ENCODE measurements at regions not wholly inside any gene's neighbourhood (a gene's known extent, or its start where the extent isn't known, plus 50 kb on each side); places are given as distances from the start of the nearest gene placed in this dataset.
A peak's percentile ranks its signal among the peaks of the same experiment; 100 is the strongest.

DNA sequence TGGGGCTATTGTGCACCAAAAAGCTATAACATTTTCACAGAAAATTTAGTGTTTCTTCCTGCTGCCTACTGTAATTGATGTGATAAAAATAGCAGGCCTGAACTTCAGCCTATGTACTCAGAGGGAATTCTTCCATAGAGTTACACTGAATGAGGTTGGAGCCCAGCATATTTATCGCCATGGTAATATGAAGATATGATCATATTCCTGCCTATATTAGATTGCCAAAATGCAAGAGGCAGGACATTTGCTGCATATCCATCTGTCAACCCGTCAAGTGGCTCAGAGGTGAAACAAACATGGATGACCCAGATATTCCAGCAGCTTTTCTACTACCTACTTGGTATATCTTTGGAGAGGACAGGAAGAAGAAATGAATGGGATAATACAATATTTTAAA is 1150.6 kb downstream of the TBL1XR1 start:
- Histone ChIP-seq H3K9ac (ENCODE audit: low read length) (no peak overlapping the region), H3K79me2 (ENCODE audit: insufficient read depth, low read length) (no peaks in the 10 kb centered on the region), H3K4me1 (ENCODE audit: insufficient read depth, low read length) (no peaks in the 10 kb centered on the region), H3K36me3 (ENCODE audit: insufficient read depth, low read length) (no peaks in the 10 kb centered on the region), H3K9me3 (ENCODE audit: insufficient read depth, low read depth, low read length) (no peaks in the 10 kb centered on the region), H2AFZ (ENCODE audit: low read depth, low read length) (no peak overlapping the region), H3K27ac (ENCODE audit: low read depth, low read length) (no peak overlapping the region), H3K4me3 (ENCODE audit: insufficient read depth, low read depth, low read length) (no peak overlapping the region), H4K20me1 (ENCODE audit: insufficient read depth, low read length) (no peaks in the 10 kb centered on the region), H3K27me3 (ENCODE audit: insufficient read depth, low read length) (no peaks in the 10 kb centered on the region), H3K4me2 (ENCODE audit: low read length) (no peak overlapping the region)
- no peak overlapping the region for H3K27ac Mint-ChIP-seq (ENCODE audit: unreplicated experiment)
- H3K4me1 Mint-ChIP-seq (ENCODE audit: low read depth, unreplicated experiment): peaks cover 5% of the 10 kb centered on the region
- no peak overlapping the region for H3K4me3 Mint-ChIP-seq (ENCODE audit: unreplicated experiment)
- no peaks in the 10 kb centered on the region for H3K36me3 Mint-ChIP-seq (ENCODE audit: low read depth, unreplicated experiment)
- DNase-seq (ENCODE audit: low read depth) (no peak), FAIRE-seq (no peak)
- TF ChIP-seq EZH2 (IDR thresholded peaks at IDR 0.05; ENCODE audit: insufficient read depth, low read length): no peak
- TF ChIP-seq, protein P1, sequence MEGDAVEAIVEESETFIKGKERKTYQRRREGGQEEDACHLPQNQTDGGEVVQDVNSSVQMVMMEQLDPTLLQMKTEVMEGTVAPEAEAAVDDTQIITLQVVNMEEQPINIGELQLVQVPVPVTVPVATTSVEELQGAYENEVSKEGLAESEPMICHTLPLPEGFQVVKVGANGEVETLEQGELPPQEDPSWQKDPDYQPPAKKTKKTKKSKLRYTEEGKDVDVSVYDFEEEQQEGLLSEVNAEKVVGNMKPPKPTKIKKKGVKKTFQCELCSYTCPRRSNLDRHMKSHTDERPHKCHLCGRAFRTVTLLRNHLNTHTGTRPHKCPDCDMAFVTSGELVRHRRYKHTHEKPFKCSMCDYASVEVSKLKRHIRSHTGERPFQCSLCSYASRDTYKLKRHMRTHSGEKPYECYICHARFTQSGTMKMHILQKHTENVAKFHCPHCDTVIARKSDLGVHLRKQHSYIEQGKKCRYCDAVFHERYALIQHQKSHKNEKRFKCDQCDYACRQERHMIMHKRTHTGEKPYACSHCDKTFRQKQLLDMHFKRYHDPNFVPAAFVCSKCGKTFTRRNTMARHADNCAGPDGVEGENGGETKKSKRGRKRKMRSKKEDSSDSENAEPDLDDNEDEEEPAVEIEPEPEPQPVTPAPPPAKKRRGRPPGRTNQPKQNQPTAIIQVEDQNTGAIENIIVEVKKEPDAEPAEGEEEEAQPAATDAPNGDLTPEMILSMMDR (IDR thresholded peaks at IDR 0.05; ENCODE audit: insufficient read depth, low read depth, low read length): no peak
- H3K9me3 Mint-ChIP-seq (ENCODE audit: unreplicated experiment): no peaks in the 10 kb centered on the region
- no peaks in the 10 kb centered on the region for H3K27me3 Mint-ChIP-seq (ENCODE audit: low read depth, unreplicated experiment)

DNA sequence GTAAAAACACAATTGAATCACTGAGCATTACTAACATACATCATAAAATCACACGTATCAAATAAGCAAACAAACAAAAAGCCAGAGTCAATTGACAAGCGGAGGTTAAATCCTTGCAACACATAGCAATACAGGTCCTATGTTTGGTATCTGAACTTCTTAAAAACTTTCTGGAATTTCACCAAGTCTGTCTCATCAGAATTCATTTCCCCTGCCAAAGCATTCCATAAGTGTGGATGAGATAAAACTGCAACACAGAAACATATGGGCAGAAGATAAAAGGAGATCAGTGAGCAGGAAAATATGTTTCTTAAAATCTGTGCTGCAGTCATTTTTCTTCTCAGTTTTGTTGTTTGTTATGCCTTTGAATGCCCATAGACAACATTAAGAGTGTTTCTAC is 1155.5 kb downstream of the TBL1XR1 start:
- Histone ChIP-seq H3K9ac (ENCODE audit: low read length) (no peak overlapping the region), H2AFZ (ENCODE audit: low read depth, low read length) (no peak overlapping the region), H3K4me1 (ENCODE audit: insufficient read depth, low read length) (no peaks in the 10 kb centered on the region), H3K27ac (ENCODE audit: low read depth, low read length) (no peak overlapping the region), H3K36me3 (ENCODE audit: insufficient read depth, low read length) (no peaks in the 10 kb centered on the region), H3K4me2 (ENCODE audit: low read length) (peak overlapping the region; percentile 9), H3K4me3 (ENCODE audit: insufficient read depth, low read depth, low read length) (no peak overlapping the region), H4K20me1 (ENCODE audit: insufficient read depth, low read length) (no peaks in the 10 kb centered on the region), H3K27me3 (ENCODE audit: insufficient read depth, low read length) (no peaks in the 10 kb centered on the region), H3K79me2 (ENCODE audit: insufficient read depth, low read length) (no peaks in the 10 kb centered on the region), H3K9me3 (ENCODE audit: insufficient read depth, low read depth, low read length) (no peaks in the 10 kb centered on the region)
- Mint-ChIP-seq H3K4me3 (ENCODE audit: unreplicated experiment) (no peak overlapping the region), H3K27me3 (ENCODE audit: low read depth, unreplicated experiment) (no peaks in the 10 kb centered on the region), H3K27ac (ENCODE audit: unreplicated experiment) (no peak overlapping the region), H3K4me1 (ENCODE audit: low read depth, unreplicated experiment) (peaks cover 9% of the 10 kb centered on the region), H3K9me3 (ENCODE audit: unreplicated experiment) (no peaks in the 10 kb centered on the region), H3K36me3 (ENCODE audit: low read depth, unreplicated experiment) (no peaks in the 10 kb centered on the region)
- DNase-seq (ENCODE audit: low read depth): peak; percentile 64
- no peak for FAIRE-seq
- TF ChIP-seq EZH2 (IDR thresholded peaks at IDR 0.05; ENCODE audit: insufficient read depth, low read length): no peak
- TF ChIP-seq, protein P1 (IDR thresholded peaks at IDR 0.05; ENCODE audit: insufficient read depth, low read depth, low read length): no peak

DNA sequence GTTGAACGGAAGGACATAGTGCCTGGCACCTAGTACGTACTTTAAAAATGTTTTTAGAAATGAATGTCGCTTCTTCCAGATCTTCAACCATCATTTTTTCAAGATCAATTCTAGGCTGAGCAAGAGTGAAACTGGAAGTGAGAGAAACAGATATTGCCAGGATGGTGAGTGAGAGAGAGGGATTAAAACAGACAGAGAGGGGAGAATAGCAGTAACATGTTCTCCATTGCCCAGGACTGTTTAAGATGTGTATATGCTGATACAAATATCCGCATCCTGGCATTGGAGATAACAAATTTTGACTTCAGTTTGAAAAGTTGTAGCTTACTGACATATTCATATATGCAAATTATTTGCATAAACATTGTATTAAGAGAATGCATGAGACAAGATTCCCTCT is 1156.1 kb downstream of the TBL1XR1 start:
- no peak for FAIRE-seq
- Histone ChIP-seq H4K20me1 (ENCODE audit: insufficient read depth, low read length) (no peaks in the 10 kb centered on the region), H2AFZ (ENCODE audit: low read depth, low read length) (no peak overlapping the region), H3K4me3 (ENCODE audit: insufficient read depth, low read depth, low read length) (no peak overlapping the region), H3K4me1 (ENCODE audit: insufficient read depth, low read length) (no peaks in the 10 kb centered on the region), H3K9me3 (ENCODE audit: insufficient read depth, low read depth, low read length) (no peaks in the 10 kb centered on the region), H3K36me3 (ENCODE audit: insufficient read depth, low read length) (no peaks in the 10 kb centered on the region), H3K27ac (ENCODE audit: low read depth, low read length) (no peak overlapping the region), H3K4me2 (ENCODE audit: low read length) (no peak overlapping the region), H3K9ac (ENCODE audit: low read length) (no peak overlapping the region), H3K27me3 (ENCODE audit: insufficient read depth, low read length) (no peaks in the 10 kb centered on the region), H3K79me2 (ENCODE audit: insufficient read depth, low read length) (no peaks in the 10 kb centered on the region)
- DNase-seq (ENCODE audit: low read depth): no peak
- H3K4me3 Mint-ChIP-seq (ENCODE audit: unreplicated experiment): no peak overlapping the region
- no peaks in the 10 kb centered on the region for H3K27me3 Mint-ChIP-seq (ENCODE audit: low read depth, unreplicated experiment)
- H3K27ac Mint-ChIP-seq (ENCODE audit: unreplicated experiment): no peak overlapping the region
- no peaks in the 10 kb centered on the region for H3K36me3 Mint-ChIP-seq (ENCODE audit: low read depth, unreplicated experiment)
- peaks cover 1% of the 10 kb centered on the region for H3K9me3 Mint-ChIP-seq (ENCODE audit: unreplicated experiment)
- H3K4me1 Mint-ChIP-seq (ENCODE audit: low read depth, unreplicated experiment): peaks cover 9% of the 10 kb centered on the region
- no peak for TF ChIP-seq EZH2 (IDR thresholded peaks at IDR 0.05; ENCODE audit: insufficient read depth, low read length)
- TF ChIP-seq, protein P1 (IDR thresholded peaks at IDR 0.05; ENCODE audit: insufficient read depth, low read depth, low read length): no peak

Data from astrocyte (in vitro differentiated cells and primary cell).